ENCODE measurements at regions not wholly inside any gene's neighbourhood (a gene's known extent, or its start where the extent isn't known, plus 50 kb on each side); places are given as distances from the start of the nearest gene placed in this dataset.
"Not testable (repeated sequence)": the region's sequence is repeated elsewhere in the genome, so short reads cannot be mapped to it uniquely, and the experiment has no call there.

- no peak for DNase-seq (ENCODE audit: low spot score)
Observed at GRCh38 chr18:66280470-66280869, 323.4 kb downstream of the CDH19 start.

GRCh38 chr18:66271962-66272361 is 331.9 kb downstream of the CDH19 start:
- DNase-seq (ENCODE audit: low spot score), result no peak

- DNase-seq (ENCODE audit: low spot score), result no peak
Observed at GRCh38 chr18:66264130-66264529, 339.8 kb downstream of the CDH19 start.

GRCh38 chr18:66254121-66254520 is 349.8 kb downstream of the CDH19 start:
- no peak for DNase-seq (ENCODE audit: low spot score)

- DNase-seq (ENCODE audit: low spot score), result no peak
Observed at GRCh38 chr18:66252703-66253102, 351.2 kb downstream of the CDH19 start.

- no peak for DNase-seq (ENCODE audit: low spot score)
Observed at GRCh38 chr18:66235206-66235605, 368.7 kb downstream of the CDH19 start.

GRCh38 chr18:66226782-66227181 is 377.1 kb downstream of the CDH19 start:
- DNase-seq (ENCODE audit: low spot score), result no peak

- DNase-seq (ENCODE audit: low spot score), result not testable (repeated sequence)
Observed at GRCh38 chr18:66223317-66223716, 380.6 kb downstream of the CDH19 start.

GRCh38 chr18:66222174-66222573 is 381.7 kb downstream of the CDH19 start:
- DNase-seq (ENCODE audit: low spot score), result no peak

- no peak for DNase-seq (ENCODE audit: low spot score)
Observed at GRCh38 chr18:66219817-66220216, 384.1 kb downstream of the CDH19 start.

GRCh38 chr18:66211749-66212148 is 392.1 kb downstream of the CDH19 start:
- DNase-seq (ENCODE audit: low spot score), result no peak

GRCh38 chr18:66210875-66211274 is 393.0 kb downstream of the CDH19 start:
- no peak for DNase-seq (ENCODE audit: low spot score)

GRCh38 chr18:66209656-66210055 is 394.2 kb downstream of the CDH19 start:
- no peak for DNase-seq (ENCODE audit: low spot score)

- DNase-seq (ENCODE audit: low spot score), result no peak
Observed at GRCh38 chr18:66196805-66197204, 407.1 kb downstream of the CDH19 start.

- no peak for DNase-seq (ENCODE audit: low spot score)
Observed at GRCh38 chr18:66193938-66194337, 410.0 kb downstream of the CDH19 start.

- no peak for DNase-seq (ENCODE audit: low spot score)
Observed at GRCh38 chr18:66193394-66193793, 410.5 kb downstream of the CDH19 start.

- no peak for DNase-seq (ENCODE audit: low spot score)
Observed at GRCh38 chr18:66168685-66169235, 417.9 kb downstream of the CDH7 start.

- no peak for DNase-seq (ENCODE audit: low spot score)
Observed at GRCh38 chr18:66167829-66168684, 417.2 kb downstream of the CDH7 start.

GRCh38 chr18:66160007-66160406 is 409.2 kb downstream of the CDH7 start:
- DNase-seq (ENCODE audit: low spot score), result no peak

GRCh38 chr18:66159451-66159850 is 408.6 kb downstream of the CDH7 start:
- DNase-seq (ENCODE audit: low spot score), result no peak

GRCh38 chr18:66156946-66157687 is 406.3 kb downstream of the CDH7 start:
- no peak for DNase-seq (ENCODE audit: low spot score)

GRCh38 chr18:66150650-66151049 is 399.8 kb downstream of the CDH7 start:
- no peak for DNase-seq (ENCODE audit: low spot score)

GRCh38 chr18:66143029-66143428 is 392.2 kb downstream of the CDH7 start:
- no peak for DNase-seq (ENCODE audit: low spot score)

Measured in SW480 (cell line).